PFSK-1 (cell line): ENCODE measurements at regions not wholly inside any gene's neighbourhood (a gene's known extent, or its start where the extent isn't known, plus 50 kb on each side); places are given as distances from the start of the nearest gene placed in this dataset.

Source experiments
- POLR2AphosphoS5 ChIP-seq: IDR thresholded peaks from 2 replicates; pipeline ENCODE4 v1.6.1; 2012; ENCODE audit warnings: low read depth, mild to moderate bottlenecking, control low read depth, low read length, moderate library complexity
- TAF1 ChIP-seq: IDR thresholded peaks from 2 replicates; pipeline ENCODE4 v1.6.1; 2012; ENCODE audit warnings: low read length, control low read depth, borderline replicate concordance; ENCODE audit not compliant: insufficient read depth
- TF ChIP-seq, protein P1 (sequence below), 2 experiments: IDR thresholded peaks; 2 replicates each; pipeline versions ENCODE4 v1.6.1 to v1.8.0; 2011 to 2012; ENCODE audit warnings: low read depth in 2 of 2, low read length in 2 of 2, control low read depth in 1 of 2, inconsistent platforms in 1 of 2, mild to moderate bottlenecking in 1 of 2, moderate library complexity in 1 of 2; ENCODE audit not compliant: insufficient read depth in 1 of 2

DNA sequence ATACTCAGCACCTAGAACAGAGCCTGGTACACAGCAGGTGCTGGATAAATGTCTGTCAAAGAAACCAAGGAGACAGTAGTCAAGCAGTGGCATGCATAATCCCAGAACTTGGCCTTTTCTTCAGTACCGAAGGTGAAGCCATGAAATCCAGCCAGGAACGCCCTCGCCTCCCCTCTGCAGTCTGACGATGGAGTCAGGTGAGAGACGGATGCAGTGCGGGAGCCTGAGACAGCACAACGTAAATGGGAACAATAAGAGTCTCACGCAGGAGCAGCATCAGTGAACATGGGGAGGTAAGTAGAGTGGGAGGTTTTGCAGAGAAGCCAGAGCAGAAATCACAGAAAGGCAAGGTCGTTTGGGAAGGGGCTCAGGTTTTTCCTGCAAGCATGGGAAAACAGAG lies 389.3 kb upstream of the MYT1L start:
- TF ChIP-seq POLR2AphosphoS5 = no peak
- TF ChIP-seq, protein P1, sequence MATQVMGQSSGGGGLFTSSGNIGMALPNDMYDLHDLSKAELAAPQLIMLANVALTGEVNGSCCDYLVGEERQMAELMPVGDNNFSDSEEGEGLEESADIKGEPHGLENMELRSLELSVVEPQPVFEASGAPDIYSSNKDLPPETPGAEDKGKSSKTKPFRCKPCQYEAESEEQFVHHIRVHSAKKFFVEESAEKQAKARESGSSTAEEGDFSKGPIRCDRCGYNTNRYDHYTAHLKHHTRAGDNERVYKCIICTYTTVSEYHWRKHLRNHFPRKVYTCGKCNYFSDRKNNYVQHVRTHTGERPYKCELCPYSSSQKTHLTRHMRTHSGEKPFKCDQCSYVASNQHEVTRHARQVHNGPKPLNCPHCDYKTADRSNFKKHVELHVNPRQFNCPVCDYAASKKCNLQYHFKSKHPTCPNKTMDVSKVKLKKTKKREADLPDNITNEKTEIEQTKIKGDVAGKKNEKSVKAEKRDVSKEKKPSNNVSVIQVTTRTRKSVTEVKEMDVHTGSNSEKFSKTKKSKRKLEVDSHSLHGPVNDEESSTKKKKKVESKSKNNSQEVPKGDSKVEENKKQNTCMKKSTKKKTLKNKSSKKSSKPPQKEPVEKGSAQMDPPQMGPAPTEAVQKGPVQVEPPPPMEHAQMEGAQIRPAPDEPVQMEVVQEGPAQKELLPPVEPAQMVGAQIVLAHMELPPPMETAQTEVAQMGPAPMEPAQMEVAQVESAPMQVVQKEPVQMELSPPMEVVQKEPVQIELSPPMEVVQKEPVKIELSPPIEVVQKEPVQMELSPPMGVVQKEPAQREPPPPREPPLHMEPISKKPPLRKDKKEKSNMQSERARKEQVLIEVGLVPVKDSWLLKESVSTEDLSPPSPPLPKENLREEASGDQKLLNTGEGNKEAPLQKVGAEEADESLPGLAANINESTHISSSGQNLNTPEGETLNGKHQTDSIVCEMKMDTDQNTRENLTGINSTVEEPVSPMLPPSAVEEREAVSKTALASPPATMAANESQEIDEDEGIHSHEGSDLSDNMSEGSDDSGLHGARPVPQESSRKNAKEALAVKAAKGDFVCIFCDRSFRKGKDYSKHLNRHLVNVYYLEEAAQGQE (IDR thresholded peaks at IDR 0.05; ENCODE audit: insufficient read depth in 1 of 2, low read depth in 2 of 2, low read length in 2 of 2) = no peak
- no peak for TF ChIP-seq TAF1
